GM23338 (cell line): ENCODE measurements at regions not wholly inside any gene's neighbourhood (a gene's known extent, or its start where the extent isn't known, plus 50 kb on each side); places are given as distances from the start of the nearest gene placed in this dataset.

Experiments
- ATAC-seq: fragments of 200-7000 bp; cut with Tn5 transposase; 3 replicates; pipeline ENCODE4 v1.9.1; 2020
- DNase-seq: peaks from one replicate; pipeline ENCODE4 v3.0.0-alpha.2; 2015; ENCODE audit warnings: low spot score
- H2AFZ ChIP-seq: fragments of 200-600 bp; sonication (generic); 2 replicates; pipeline ENCODE4 v1.8.0; 2016; ENCODE audit warnings: antibody characterized with exemption, mild to moderate bottlenecking, moderate library complexity
- H3F3A ChIP-seq: fragments of 200-600 bp; sonication (generic); replicated peaks from 2 replicates; pipeline ENCODE4 v1.8.0; 2017; ENCODE audit warnings: antibody characterized with exemption, mixed run types, low read depth
- H3K27ac ChIP-seq: fragments of 200-600 bp; sonication (generic); 2 replicates; pipeline ENCODE4 v1.6.1; 2016; ENCODE audit warnings: low read depth
- H3K27me3 ChIP-seq: fragments of 200-600 bp; sonication (generic); 2 replicates; pipeline ENCODE4 v1.8.0; 2016; ENCODE audit warnings: mild to moderate bottlenecking, mixed run types, moderate library complexity; ENCODE audit not compliant: insufficient read depth
- H3K36me3 ChIP-seq: fragments of 200-600 bp; sonication (generic); 2 replicates; pipeline ENCODE4 v1.8.0; 2016; ENCODE audit warnings: mild to moderate bottlenecking; ENCODE audit not compliant: insufficient read depth
- H3K4me1 ChIP-seq: fragments of 200-600 bp; sonication (generic); 2 replicates; pipeline ENCODE4 v1.8.0; 2016; ENCODE audit warnings: mild to moderate bottlenecking, moderate library complexity; ENCODE audit not compliant: insufficient read depth
- H3K4me2 ChIP-seq: fragments of 200-600 bp; sonication (generic); 2 replicates; pipeline ENCODE4 v1.7.1; 2017; ENCODE audit warnings: mixed run types
- H3K4me3 ChIP-seq: fragments of 200-600 bp; sonication (generic); 2 replicates; pipeline ENCODE4 v1.6.1; 2016; ENCODE audit warnings: mixed run types
- H3K79me2 ChIP-seq: fragments of 200-600 bp; sonication (generic); replicated peaks from 2 replicates; pipeline ENCODE4 v1.8.0; 2017; ENCODE audit warnings: mild to moderate bottlenecking; ENCODE audit not compliant: insufficient read depth
- H3K9me2 ChIP-seq: fragments of 200-600 bp; sonication (generic); 2 replicates; pipeline ENCODE4 v1.8.0; 2017; ENCODE audit not compliant: insufficient read depth
- H4K20me1 ChIP-seq: fragments of 200-600 bp; sonication (generic); replicated peaks from 2 replicates; pipeline ENCODE4 v1.8.0; 2017; ENCODE audit warnings: mild to moderate bottlenecking; ENCODE audit not compliant: insufficient read depth
- H3K27ac Mint-ChIP-seq: 2 replicates; pipeline ENCODE4 v1.8.0; 2020; ENCODE audit warnings: inconsistent platforms, mild to moderate bottlenecking, moderate library complexity, mixed read lengths
- H3K27me3 Mint-ChIP-seq: 3 replicates; pipeline ENCODE4 v1.8.0; 2022; ENCODE audit warnings: low read depth, mild to moderate bottlenecking, moderate library complexity, mixed read lengths, inconsistent platforms; ENCODE audit not compliant: insufficient read depth, poor library complexity
- H3K36me3 Mint-ChIP-seq: 3 replicates; pipeline ENCODE4 v1.8.0; 2021; ENCODE audit warnings: low read depth, mild to moderate bottlenecking, inconsistent platforms, moderate library complexity, mixed read lengths
- H3K4me1 Mint-ChIP-seq: 3 replicates; pipeline ENCODE4 v1.8.0; 2020; ENCODE audit warnings: mild to moderate bottlenecking, inconsistent platforms, mixed read lengths
- H3K4me3 Mint-ChIP-seq: 3 replicates; pipeline ENCODE4 v1.8.0; 2021; ENCODE audit warnings: moderate library complexity, mild to moderate bottlenecking, inconsistent platforms, mixed read lengths
- H3K9me3 Mint-ChIP-seq: 3 replicates; pipeline ENCODE4 v1.8.0; 2020; ENCODE audit warnings: moderate library complexity, mild to moderate bottlenecking, inconsistent platforms, mixed read lengths
- CREB1 ChIP-seq: fragments of 250-450 bp; sonication (Bioruptor Pico); IDR thresholded peaks from 2 replicates; pipeline ENCODE4 v1.5.0; 2020; ENCODE audit warnings: low read depth, mild to moderate bottlenecking, moderate library complexity
- ETS1 ChIP-seq: IDR thresholded peaks from 2 replicates; pipeline ENCODE4 v1.6.1; 2016; ENCODE audit warnings: antibody characterized with exemption
- EZH2 ChIP-seq: fragments of 200-600 bp; sonication (generic); IDR thresholded peaks from one replicate; pipeline ENCODE4 v1.8.0; 2017; ENCODE audit warnings: antibody characterized with exemption, mild to moderate bottlenecking, low read depth; ENCODE audit not compliant: unreplicated experiment
- EZH2phosphoT487 ChIP-seq: fragments of 200-600 bp; sonication (generic); IDR thresholded peaks from one replicate; pipeline ENCODE4 v1.8.1; 2018; ENCODE audit warnings: antibody characterized with exemption; ENCODE audit not compliant: unreplicated experiment
- POLR2AphosphoS5 ChIP-seq: IDR thresholded peaks from 2 replicates; pipeline ENCODE4 v1.6.1; 2016; ENCODE audit warnings: antibody characterized with exemption, low read depth
- STAT1 ChIP-seq: IDR thresholded peaks from one replicate; pipeline ENCODE4 v1.6.1; 2016; ENCODE audit warnings: antibody characterized with exemption; ENCODE audit not compliant: unreplicated experiment
- ZNF114 ChIP-seq: fragments of 250-450 bp; sonication (Bioruptor Pico); IDR thresholded peaks from 2 replicates; pipeline ENCODE4 v1.5.0; 2020; ENCODE audit warnings: mild to moderate bottlenecking, moderate library complexity
- ZNF331 ChIP-seq: fragments of 250-450 bp; sonication (Bioruptor Pico); IDR thresholded peaks from 2 replicates; pipeline ENCODE4 v1.5.0; 2020; ENCODE audit warnings: low read depth, mild to moderate bottlenecking, moderate library complexity
- ZNF462 ChIP-seq: fragments of 250-450 bp; sonication (Bioruptor Pico); IDR thresholded peaks from 2 replicates; pipeline ENCODE4 v1.5.0; 2020; ENCODE audit warnings: mild to moderate bottlenecking, moderate library complexity

GRCh38 chr1:14009582-14009981, 309.6 kb downstream of the PRDM2 start (continued):
- TF ChIP-seq ZNF462 = no peak

- DNase-seq (no peak), ATAC-seq (no peak)
- no peaks in the 10 kb centered on the region for H3K4me1 ChIP-seq
- H3K4me3 Mint-ChIP-seq = no peak overlapping the region
- H3K9me2 ChIP-seq = peaks cover 6% of the 10 kb centered on the region
- no peak overlapping the region for H3K27ac ChIP-seq
- H3K36me3 Mint-ChIP-seq = no peaks in the 10 kb centered on the region; the same call in 2 of the 3 replicates
- H3F3A ChIP-seq = no peaks in the 10 kb centered on the region
- TF ChIP-seq EZH2 (no peak), STAT1 (no peak), ZNF114 (CRISPR knock-in tag) (no peak)
- no peaks in the 10 kb centered on the region for H3K36me3 ChIP-seq
- no peak overlapping the region for H2AFZ ChIP-seq
- no peak overlapping the region for H3K4me2 ChIP-seq
- H3K9me3 Mint-ChIP-seq = peaks cover 10% of the 10 kb centered on the region
- H3K4me3 ChIP-seq = no peak overlapping the region
- no peaks in the 10 kb centered on the region for H3K27me3 Mint-ChIP-seq
- H3K4me1 Mint-ChIP-seq = peaks cover 9% of the 10 kb centered on the region; the same call in 2 of the 3 replicates
- no peaks in the 10 kb centered on the region for H3K79me2 ChIP-seq
- H3K27me3 ChIP-seq = no peaks in the 10 kb centered on the region
- no peaks in the 10 kb centered on the region for H4K20me1 ChIP-seq
- H3K27ac Mint-ChIP-seq = no peak overlapping the region
Measured at GRCh38 chr1:14010476-14010875, 310.5 kb downstream of the PRDM2 start.

- Histone ChIP-seq H3F3A (no peaks in the 10 kb centered on the region), H3K4me2 (0 out of 2 replicates have a peak overlapping the region, but pooled peaks have one; percentile 14), H3K27me3 (no peaks in the 10 kb centered on the region), H3K27ac (no peak overlapping the region), H3K36me3 (no peaks in the 10 kb centered on the region), H2AFZ (peak overlapping the region; percentile 38; the same call in 1 of the 2 replicates), H3K9me2 (peaks cover 6% of the 10 kb centered on the region), H3K79me2 (no peaks in the 10 kb centered on the region), H3K4me3 (no peak overlapping the region), H3K4me1 (no peaks in the 10 kb centered on the region), H4K20me1 (no peaks in the 10 kb centered on the region)
- no peaks in the 10 kb centered on the region; the same call in 2 of the 3 replicates for H3K36me3 Mint-ChIP-seq
- ATAC-seq (no peak), DNase-seq (no peak)
- H3K4me1 Mint-ChIP-seq = peaks cover 9% of the 10 kb centered on the region; the same call in 2 of the 3 replicates
- H3K9me3 Mint-ChIP-seq = peaks cover 10% of the 10 kb centered on the region
- H3K27ac Mint-ChIP-seq = no peak overlapping the region
- no peaks in the 10 kb centered on the region for H3K27me3 Mint-ChIP-seq
- H3K4me3 Mint-ChIP-seq = no peak overlapping the region
- TF ChIP-seq EZH2 (no peak), ZNF114 (CRISPR knock-in tag) (no peak), ETS1 (no peak), POLR2AphosphoS5 (no peak), ZNF331 (CRISPR knock-in tag) (no peak), EZH2phosphoT487 (no peak), STAT1 (no peak), CREB1 (no peak)
Measured at GRCh38 chr1:14011132-14011531, 311.1 kb downstream of the PRDM2 start.
